H9 (cell line): ENCODE measurements at regions not wholly inside any gene's neighbourhood (a gene's known extent, or its start where the extent isn't known, plus 50 kb on each side); places are given as distances from the start of the nearest gene placed in this dataset.

ENCODE experiments used
- DNase-seq: peaks from one replicate; pipeline ENCODE4 v3.0.0-alpha.2; 2017
- H2AFZ ChIP-seq: one replicate; pipeline ENCODE4 v1.6.1; 2013; ENCODE audit warnings: mild to moderate bottlenecking, low read length, control low read depth, moderate library complexity
- H2AK5ac ChIP-seq: 2 replicates; pipeline ENCODE4 v1.6.1; 2013; ENCODE audit warnings: low read length, control low read depth, mixed read lengths; ENCODE audit not compliant: insufficient read length
- H2BK120ac ChIP-seq: one replicate; pipeline ENCODE4 v1.6.1; 2013; ENCODE audit warnings: low read depth, mild to moderate bottlenecking, low read length, control low read depth, inconsistent platforms; ENCODE audit not compliant: poor library complexity, severe bottlenecking
- H2BK12ac ChIP-seq: 2 replicates; pipeline ENCODE4 v1.6.1; 2013; ENCODE audit warnings: low read length, control low read depth, mixed read lengths, low read depth; ENCODE audit not compliant: insufficient read length
- H2BK15ac ChIP-seq: 2 replicates; pipeline ENCODE4 v1.6.1; 2013; ENCODE audit warnings: low read depth, low read length, control low read depth
- H2BK20ac ChIP-seq: one replicate; pipeline ENCODE4 v1.6.1; 2013; ENCODE audit warnings: low read depth, mild to moderate bottlenecking, low read length, control low read depth, inconsistent platforms; ENCODE audit not compliant: poor library complexity, severe bottlenecking
- H2BK5ac ChIP-seq: 2 replicates; pipeline ENCODE4 v1.6.1; 2013; ENCODE audit warnings: low read length, control low read depth, mixed read lengths; ENCODE audit not compliant: insufficient read length
- H3K14ac ChIP-seq: 2 replicates; pipeline ENCODE4 v1.6.1; 2013; ENCODE audit warnings: low read length, control low read depth; ENCODE audit not compliant: insufficient read depth
- H3K18ac ChIP-seq: 2 replicates; pipeline ENCODE4 v1.6.1; 2013; ENCODE audit warnings: low read depth, mild to moderate bottlenecking, mixed read lengths, low read length, control low read depth; ENCODE audit not compliant: insufficient read length
- H3K23ac ChIP-seq: 2 replicates; pipeline ENCODE4 v1.6.1; 2013; ENCODE audit warnings: low read length, control low read depth, mixed read lengths, low read depth; ENCODE audit not compliant: insufficient read length
- H3K23me2 ChIP-seq: 2 replicates; pipeline ENCODE4 v1.6.1; 2013; ENCODE audit warnings: low read depth, mild to moderate bottlenecking, mixed read lengths, low read length, control low read depth; ENCODE audit not compliant: insufficient read length, poor library complexity, severe bottlenecking
- H3K27ac ChIP-seq: 2 replicates; pipeline ENCODE4 v1.5.1; 2013; ENCODE audit warnings: low read length, control low read depth, mixed read lengths, low read depth; ENCODE audit not compliant: insufficient read length
- H3K27me3 ChIP-seq: 2 replicates; pipeline ENCODE4 v1.6.1; 2013; ENCODE audit warnings: low read length, control low read depth, inconsistent platforms; ENCODE audit not compliant: insufficient read depth
- H3K4ac ChIP-seq: 2 replicates; pipeline ENCODE4 v1.6.1; 2013; ENCODE audit warnings: low read depth, mild to moderate bottlenecking, control low read depth, inconsistent platforms, low read length, moderate library complexity
- H3K4me1 ChIP-seq: 2 replicates; pipeline ENCODE4 v1.6.1; 2013; ENCODE audit warnings: low read length, control low read depth, inconsistent platforms; ENCODE audit not compliant: insufficient read depth
- H3K4me2 ChIP-seq: 2 replicates; pipeline ENCODE4 v1.6.1; 2013; ENCODE audit warnings: low read length, control low read depth, mixed read lengths; ENCODE audit not compliant: insufficient read length, insufficient read depth
- H3K56ac ChIP-seq: 2 replicates; pipeline ENCODE4 v1.6.1; 2013; ENCODE audit warnings: low read depth, mild to moderate bottlenecking, mixed read lengths, low read length, control low read depth; ENCODE audit not compliant: insufficient read length
- H3K79me1 ChIP-seq: 2 replicates; pipeline ENCODE4 v1.6.1; 2013; ENCODE audit warnings: low read depth, mild to moderate bottlenecking, moderate library complexity, low read length, control low read depth, inconsistent platforms; ENCODE audit not compliant: insufficient read depth, poor library complexity, severe bottlenecking
- H3K79me2 ChIP-seq: 2 replicates; pipeline ENCODE4 v1.6.1; 2013; ENCODE audit warnings: low read length, control low read depth, inconsistent platforms; ENCODE audit not compliant: insufficient read depth
- H3K9ac ChIP-seq: 2 replicates; pipeline ENCODE4 v1.6.1; 2013; ENCODE audit warnings: low read length, control low read depth, mixed read lengths; ENCODE audit not compliant: insufficient read length; ENCODE audit errors: extremely low read depth
- H3K9me3 ChIP-seq: one replicate; pipeline ENCODE4 v1.6.1; 2013; ENCODE audit warnings: low read depth, low read length, inconsistent platforms; ENCODE audit not compliant: control insufficient read depth
- H3T11ph ChIP-seq: one replicate; pipeline ENCODE4 v1.6.1; 2013; ENCODE audit warnings: mild to moderate bottlenecking, low read length, control low read depth, inconsistent platforms
- H4K20me1 ChIP-seq: one replicate; pipeline ENCODE4 v1.6.1; 2013; ENCODE audit not compliant: control insufficient read depth, insufficient read length, insufficient read depth
- H4K5ac ChIP-seq: 2 replicates; pipeline ENCODE4 v1.6.1; 2013; ENCODE audit warnings: low read depth, mild to moderate bottlenecking, mixed read lengths, low read length, control low read depth; ENCODE audit not compliant: insufficient read length
- H4K8ac ChIP-seq: replicated peaks from 2 replicates; pipeline ENCODE4 v1.6.1; 2013; ENCODE audit warnings: low read length, control low read depth, mixed read lengths, low read depth; ENCODE audit not compliant: insufficient read length
- H4K91ac ChIP-seq: 2 replicates; pipeline ENCODE4 v1.6.1; 2013; ENCODE audit warnings: low read depth, mild to moderate bottlenecking, moderate library complexity, mixed read lengths, low read length, control low read depth; ENCODE audit not compliant: insufficient read length
- H3K27ac Mint-ChIP-seq, 3 experiments: 2 replicates in 2 of 3; 3 replicates in 1 of 3; pipeline ENCODE4 v1.8.0; 2020 to 2021; ENCODE audit warnings: mixed read lengths in 3 of 3, mild to moderate bottlenecking in 1 of 3, moderate library complexity in 1 of 3
- H3K27me3 Mint-ChIP-seq: 2 replicates; pipeline ENCODE4 v1.8.0; 2021; ENCODE audit warnings: low read depth, mild to moderate bottlenecking, moderate library complexity, mixed read lengths
- H3K36me3 Mint-ChIP-seq, 3 experiments: 2 replicates in 2 of 3; 3 replicates in 1 of 3; pipeline ENCODE4 v1.8.0; 2020 to 2021; ENCODE audit warnings: low read depth in 3 of 3, mixed read lengths in 3 of 3; ENCODE audit not compliant: insufficient read depth in 1 of 3
- H3K4me1 Mint-ChIP-seq, 2 experiments: 2 replicates each; pipeline ENCODE4 v1.8.0; 2020; ENCODE audit warnings: mixed read lengths in 2 of 2
- H3K4me3 Mint-ChIP-seq, 2 experiments: 2 replicates in 1 of 2; 3 replicates in 1 of 2; pipeline ENCODE4 v1.8.0; 2020 to 2021; ENCODE audit warnings: mild to moderate bottlenecking in 2 of 2, mixed read lengths in 2 of 2, moderate library complexity in 1 of 2
- H3K9me3 Mint-ChIP-seq, 2 experiments: 2 replicates in 1 of 2; 3 replicates in 1 of 2; pipeline ENCODE4 v1.8.0; 2020; ENCODE audit warnings: mild to moderate bottlenecking in 2 of 2, mixed read lengths in 2 of 2, moderate library complexity in 1 of 2
- WGBS: extraction: QIAGEN DNeasy Blood & Tissue Kit; methylation state at CpG from one replicate; pipeline ENCODE4 v1.1.7; 2013; ENCODE audit warnings: missing lambda C conversion rate, low lambda C conversion rate, mixed read lengths; ENCODE audit not compliant: insufficient read length; ENCODE audit errors: extremely low coverage; 5-methylcytosine and 5-hydroxymethylcytosine counted together
- TF ChIP-seq, protein P1 (sequence below): fragments of 200-600 bp; sonication (generic); conservative IDR thresholded peaks from 3 replicates; pipeline ENCODE4 v1.8.0; 2021; ENCODE audit warnings: antibody characterized with exemption, mild to moderate bottlenecking

DNA sequence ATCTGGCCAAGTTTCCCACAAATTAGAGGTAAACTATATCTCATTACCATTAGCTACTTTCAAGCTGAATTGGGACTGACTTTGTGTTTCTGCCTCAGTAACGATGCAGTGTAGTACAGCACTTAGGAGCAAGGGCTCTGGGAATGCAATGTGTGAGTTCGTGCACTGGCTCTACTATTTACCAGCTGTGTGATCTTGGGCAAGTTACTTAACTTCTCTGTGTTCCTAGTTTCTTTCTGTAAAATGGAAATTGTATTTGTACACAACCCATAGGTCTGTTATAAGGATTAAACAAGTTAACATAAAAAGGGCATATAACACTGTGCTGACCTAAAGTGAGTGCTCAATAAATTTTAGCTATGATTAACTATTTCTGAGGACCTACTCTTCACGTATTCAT is 65.0 kb upstream of the CSF1 start:
- no peak overlapping the region for H4K5ac ChIP-seq
- no CpG with 5 or more reads among the region's 3 CpGs for WGBS

More for the DNA sequence above, 65.0 kb upstream of the CSF1 start:
- Histone ChIP-seq H2AK5ac (no peak overlapping the region), H3K4ac (no peak overlapping the region), H3K9me3 (no peaks in the 10 kb centered on the region), H4K20me1 (no peaks in the 10 kb centered on the region), H3T11ph (no peak overlapping the region), H2BK120ac (no peak overlapping the region), H2BK20ac (no peak overlapping the region), H4K8ac (no peak overlapping the region), H2BK12ac (no peak overlapping the region), H3K27ac (no peak overlapping the region), H3K14ac (no peak overlapping the region), H3K56ac (no peak overlapping the region), H3K9ac (no peak overlapping the region), H3K27me3 (no peaks in the 10 kb centered on the region), H2BK15ac (no peak overlapping the region), H2AFZ (no peak overlapping the region), H3K23me2 (no peaks in the 10 kb centered on the region), H3K23ac (no peak overlapping the region), H3K4me2 (no peak overlapping the region), H3K79me2 (no peaks in the 10 kb centered on the region), H3K18ac (no peak overlapping the region), H3K79me1 (no peaks in the 10 kb centered on the region), H4K91ac (no peak overlapping the region), H3K4me1 (no peaks in the 10 kb centered on the region), H2BK5ac (no peak overlapping the region)
- H3K36me3 Mint-ChIP-seq, result peaks cover 6 to 7% (median 7%) of the 10 kb centered on the region in 3 experiments
- no peak overlapping the region for H3K4me3 Mint-ChIP-seq
- peaks cover 1 to 9% of the 10 kb centered on the region in 2 experiments; a peak in 4 of 5 replicates for H3K9me3 Mint-ChIP-seq
- TF ChIP-seq, protein P1, sequence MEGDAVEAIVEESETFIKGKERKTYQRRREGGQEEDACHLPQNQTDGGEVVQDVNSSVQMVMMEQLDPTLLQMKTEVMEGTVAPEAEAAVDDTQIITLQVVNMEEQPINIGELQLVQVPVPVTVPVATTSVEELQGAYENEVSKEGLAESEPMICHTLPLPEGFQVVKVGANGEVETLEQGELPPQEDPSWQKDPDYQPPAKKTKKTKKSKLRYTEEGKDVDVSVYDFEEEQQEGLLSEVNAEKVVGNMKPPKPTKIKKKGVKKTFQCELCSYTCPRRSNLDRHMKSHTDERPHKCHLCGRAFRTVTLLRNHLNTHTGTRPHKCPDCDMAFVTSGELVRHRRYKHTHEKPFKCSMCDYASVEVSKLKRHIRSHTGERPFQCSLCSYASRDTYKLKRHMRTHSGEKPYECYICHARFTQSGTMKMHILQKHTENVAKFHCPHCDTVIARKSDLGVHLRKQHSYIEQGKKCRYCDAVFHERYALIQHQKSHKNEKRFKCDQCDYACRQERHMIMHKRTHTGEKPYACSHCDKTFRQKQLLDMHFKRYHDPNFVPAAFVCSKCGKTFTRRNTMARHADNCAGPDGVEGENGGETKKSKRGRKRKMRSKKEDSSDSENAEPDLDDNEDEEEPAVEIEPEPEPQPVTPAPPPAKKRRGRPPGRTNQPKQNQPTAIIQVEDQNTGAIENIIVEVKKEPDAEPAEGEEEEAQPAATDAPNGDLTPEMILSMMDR, result no peak
- no peaks in the 10 kb centered on the region for H3K27me3 Mint-ChIP-seq
- no peak for DNase-seq
- no peaks in the 10 kb centered on the region for H3K4me1 Mint-ChIP-seq
- no peak overlapping the region for H3K27ac Mint-ChIP-seq
